Central memory CD8-positive, alpha-beta T cell (primary cell): ENCODE measurements at regions not wholly inside any gene's neighbourhood (a gene's known extent, or its start where the extent isn't known, plus 50 kb on each side); places are given as distances from the start of the nearest gene placed in this dataset.

Experiments used
- ATAC-seq: fragments of 150-1000 bp; cut with Tn5 transposase; replicated peaks from 2 replicates; pipeline ENCODE4 v1.10.0; 2022; ENCODE audit warnings: mild to moderate bottlenecking, moderate FRiP score, moderate number of reproducible peaks; ENCODE audit not compliant: poor library complexity, severe bottlenecking; ENCODE audit errors: extremely low read depth
- DNase-seq, 2 donors: peaks; one replicate each; pipeline ENCODE4 v3.0.0; 2021; ENCODE audit warnings: low spot score in 2 of 2
- H3K27ac Mint-ChIP-seq: one replicate; pipeline ENCODE4 v1.8.0; 2022; ENCODE audit warnings: low read depth, mild to moderate bottlenecking, moderate library complexity, mixed read lengths
- H3K27me3 Mint-ChIP-seq: one replicate; pipeline ENCODE4 v1.8.0; 2022; ENCODE audit warnings: mixed read lengths
- H3K36me3 Mint-ChIP-seq: one replicate; pipeline ENCODE4 v1.8.0; 2022; ENCODE audit warnings: mild to moderate bottlenecking, moderate library complexity, mixed read lengths; ENCODE audit not compliant: insufficient read depth
- H3K4me1 Mint-ChIP-seq: one replicate; pipeline ENCODE4 v1.8.0; 2022; ENCODE audit warnings: mixed read lengths
- H3K4me3 Mint-ChIP-seq: one replicate; pipeline ENCODE4 v1.8.0; 2022; ENCODE audit warnings: mild to moderate bottlenecking, moderate library complexity, mixed read lengths
- H3K9me3 Mint-ChIP-seq: one replicate; pipeline ENCODE4 v1.8.0; 2022; ENCODE audit warnings: mixed read lengths

- no peaks in the 10 kb centered on the region for H3K27me3 Mint-ChIP-seq
- DNase-seq (no peak), ATAC-seq (no peak)
- no peak overlapping the region for H3K4me3 Mint-ChIP-seq
- no peaks in the 10 kb centered on the region for H3K36me3 Mint-ChIP-seq
- H3K27ac Mint-ChIP-seq, result no peak overlapping the region
- H3K4me1 Mint-ChIP-seq, result no peaks in the 10 kb centered on the region
- H3K9me3 Mint-ChIP-seq, result no peaks in the 10 kb centered on the region
Measured at GRCh38 chr1:216922406-216922805, 199.2 kb upstream of the ESRRG start.

DNA sequence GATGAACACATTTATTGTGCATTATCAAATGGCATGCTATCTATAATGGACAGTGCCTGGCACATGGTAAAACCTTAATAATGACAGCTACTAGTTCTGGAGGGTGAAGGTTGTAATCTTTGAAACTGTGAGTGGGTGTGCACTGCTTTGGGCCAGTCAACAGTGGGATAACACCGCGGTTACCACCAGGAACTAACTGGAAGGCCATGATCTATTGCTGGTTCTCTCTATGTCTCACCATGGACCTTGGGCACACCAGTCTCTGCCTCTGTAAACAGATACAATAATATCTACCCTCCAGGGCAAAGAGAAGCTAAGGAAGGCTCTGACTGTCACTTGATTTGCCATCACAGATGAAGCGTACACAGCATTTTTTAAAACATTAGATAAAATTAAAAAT, 198.6 kb upstream of the ESRRG start:
- ATAC-seq, result no peak
- Mint-ChIP-seq H3K4me1 (no peaks in the 10 kb centered on the region), H3K27ac (no peak overlapping the region), H3K4me3 (no peak overlapping the region), H3K9me3 (no peaks in the 10 kb centered on the region), H3K36me3 (no peaks in the 10 kb centered on the region), H3K27me3 (no peaks in the 10 kb centered on the region)
- no peak for DNase-seq

GRCh38 chr1:216919060-216919970, 196.1 kb upstream of the ESRRG start:
- H3K4me3 Mint-ChIP-seq, result no peak overlapping the region
- H3K27me3 Mint-ChIP-seq, result no peaks in the 10 kb centered on the region
- H3K27ac Mint-ChIP-seq, result no peak overlapping the region
- ATAC-seq (no peak), DNase-seq (no peak)
- H3K4me1 Mint-ChIP-seq, result no peaks in the 10 kb centered on the region
- H3K36me3 Mint-ChIP-seq, result no peaks in the 10 kb centered on the region
- H3K9me3 Mint-ChIP-seq, result peaks cover 10% of the 10 kb centered on the region

DNA sequence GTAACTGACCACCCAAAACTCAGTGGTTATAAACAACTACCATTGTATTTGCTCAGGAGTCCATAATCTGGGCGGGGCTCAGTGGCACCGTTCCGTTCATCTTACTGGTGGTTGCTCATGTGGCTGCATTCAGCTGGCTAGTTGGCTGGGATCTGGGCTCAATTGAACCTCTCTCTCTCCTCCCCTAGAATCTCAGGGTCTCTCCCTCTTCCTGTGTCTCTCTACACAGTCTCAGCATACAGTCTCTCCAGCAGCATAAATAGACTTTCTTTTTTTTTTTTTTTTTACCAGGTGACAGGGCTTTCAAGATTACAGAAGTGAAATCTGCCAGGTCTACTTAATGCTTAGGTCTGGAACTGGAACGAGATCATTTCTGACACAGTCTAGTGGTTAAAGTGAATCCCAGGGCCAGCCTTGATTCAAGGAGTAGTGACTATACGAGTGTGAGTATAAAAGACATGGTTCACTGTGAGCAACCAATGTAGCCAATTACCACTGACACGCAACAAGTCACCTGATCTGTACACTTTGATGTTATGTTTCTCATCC, 193.7 kb upstream of the ESRRG start:
- Mint-ChIP-seq H3K27ac (no peak overlapping the region), H3K27me3 (no peaks in the 10 kb centered on the region), H3K36me3 (no peaks in the 10 kb centered on the region), H3K4me3 (no peak overlapping the region), H3K9me3 (peaks cover 10% of the 10 kb centered on the region), H3K4me1 (no peaks in the 10 kb centered on the region)
- ATAC-seq (no peak), DNase-seq (no peak)

- Mint-ChIP-seq H3K27ac (no peak overlapping the region), H3K9me3 (peaks cover 10% of the 10 kb centered on the region), H3K27me3 (no peaks in the 10 kb centered on the region), H3K4me3 (no peak overlapping the region), H3K36me3 (no peaks in the 10 kb centered on the region), H3K4me1 (no peaks in the 10 kb centered on the region)
- DNase-seq, result no peak
- no peak for ATAC-seq
Measured at GRCh38 chr1:216914974-216915373, 191.7 kb upstream of the ESRRG start.

DNA sequence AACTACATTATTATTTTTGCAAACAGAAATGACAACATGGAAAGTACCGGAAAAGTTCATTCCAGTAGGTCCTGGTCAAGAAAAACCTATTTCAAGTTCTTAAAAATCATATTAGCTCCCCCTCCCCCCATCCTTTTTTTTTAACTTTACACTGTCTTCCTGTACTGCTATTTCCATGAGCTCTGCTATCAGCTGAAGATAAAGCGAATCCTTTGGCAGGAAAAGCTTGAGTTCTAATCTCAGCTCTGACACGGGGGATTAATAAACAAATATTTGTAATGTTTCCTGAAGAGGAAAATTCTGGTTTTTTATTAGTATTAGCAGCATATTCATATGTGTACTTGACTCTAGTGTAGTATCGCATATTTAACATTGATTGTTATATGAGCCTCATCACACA, 190.7 kb upstream of the ESRRG start:
- no peaks in the 10 kb centered on the region for H3K27me3 Mint-ChIP-seq
- H3K9me3 Mint-ChIP-seq, result peaks cover 10% of the 10 kb centered on the region
- no peaks in the 10 kb centered on the region for H3K4me1 Mint-ChIP-seq
- no peak for DNase-seq
- H3K4me3 Mint-ChIP-seq, result no peak overlapping the region
- no peak for ATAC-seq
- no peak overlapping the region for H3K27ac Mint-ChIP-seq
- no peaks in the 10 kb centered on the region for H3K36me3 Mint-ChIP-seq

DNA sequence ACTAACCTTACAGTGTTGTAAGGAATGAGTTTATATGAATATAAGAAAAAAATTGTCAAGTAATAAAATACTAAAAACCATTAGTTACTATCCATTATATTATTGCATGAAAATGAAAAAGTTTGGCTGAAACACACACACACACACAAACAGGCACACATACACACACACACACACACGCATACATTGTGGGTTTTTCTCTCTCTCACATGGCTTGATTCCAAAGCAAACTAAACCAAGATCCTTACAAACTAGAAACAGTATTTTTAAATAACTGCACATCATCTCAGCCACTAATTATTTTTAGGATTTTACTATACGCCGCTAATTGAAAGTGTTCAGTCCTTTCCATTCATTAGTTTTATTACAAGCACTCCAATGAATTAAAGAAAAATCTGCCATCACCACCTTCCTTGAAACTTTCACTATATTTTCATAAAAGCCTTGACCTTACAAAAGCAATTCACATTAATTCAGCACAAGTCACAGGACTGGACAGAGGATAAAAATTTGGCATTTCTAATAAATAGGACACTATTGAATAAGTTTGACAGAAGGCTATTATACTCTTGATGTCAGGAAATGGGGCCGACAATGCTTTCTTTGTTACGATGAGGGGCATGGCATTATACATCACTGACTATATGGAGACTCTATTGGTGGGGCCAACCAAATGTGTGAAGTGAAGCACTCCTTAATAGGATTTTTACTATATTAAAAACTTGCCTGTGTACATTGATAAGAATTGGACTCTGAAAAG, 187.0 kb upstream of the ESRRG start:
- Mint-ChIP-seq H3K4me1 (no peaks in the 10 kb centered on the region), H3K36me3 (no peaks in the 10 kb centered on the region), H3K9me3 (peaks cover 14% of the 10 kb centered on the region), H3K27me3 (no peaks in the 10 kb centered on the region), H3K4me3 (no peak overlapping the region), H3K27ac (no peak overlapping the region)
- no peak for ATAC-seq
- no peak for DNase-seq

GRCh38 chr1:216908126-216908525, 184.9 kb upstream of the ESRRG start:
- ATAC-seq (no peak), DNase-seq (no peak)
- H3K4me3 Mint-ChIP-seq, result no peak overlapping the region
- peaks cover 16% of the 10 kb centered on the region for H3K9me3 Mint-ChIP-seq
- no peaks in the 10 kb centered on the region for H3K36me3 Mint-ChIP-seq
- H3K27me3 Mint-ChIP-seq, result no peaks in the 10 kb centered on the region
- no peak overlapping the region for H3K27ac Mint-ChIP-seq
- H3K4me1 Mint-ChIP-seq, result no peaks in the 10 kb centered on the region

DNA sequence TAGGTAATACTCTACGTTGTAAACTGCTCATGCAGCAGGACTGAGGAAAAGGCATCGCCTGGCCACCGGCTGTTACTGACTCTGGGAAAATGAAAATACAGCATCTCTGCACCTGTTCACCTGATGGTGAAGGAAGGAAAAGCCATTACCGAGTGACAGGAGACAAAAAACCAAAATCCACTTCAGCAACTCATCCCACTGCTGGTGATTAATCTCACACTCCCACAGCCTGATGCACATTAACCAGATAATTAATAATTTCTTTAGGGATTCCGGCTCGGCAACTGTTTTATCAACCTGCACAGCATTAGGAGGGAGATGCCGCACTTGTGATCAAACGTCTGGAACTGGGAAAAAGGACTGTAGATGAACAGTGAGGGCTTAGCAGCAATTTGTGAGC, 183.9 kb upstream of the ESRRG start:
- peaks cover 19% of the 10 kb centered on the region for H3K9me3 Mint-ChIP-seq
- no peak overlapping the region for H3K27ac Mint-ChIP-seq
- H3K36me3 Mint-ChIP-seq, result no peaks in the 10 kb centered on the region
- no peaks in the 10 kb centered on the region for H3K4me1 Mint-ChIP-seq
- no peak overlapping the region for H3K4me3 Mint-ChIP-seq
- no peaks in the 10 kb centered on the region for H3K27me3 Mint-ChIP-seq
- ATAC-seq, result no peak
- no peak for DNase-seq

- Mint-ChIP-seq H3K9me3 (peaks cover 19% of the 10 kb centered on the region), H3K4me1 (no peaks in the 10 kb centered on the region), H3K36me3 (no peaks in the 10 kb centered on the region), H3K27me3 (no peaks in the 10 kb centered on the region), H3K4me3 (no peak overlapping the region), H3K27ac (no peak overlapping the region)
- ATAC-seq (no peak), DNase-seq (no peak)
Measured at GRCh38 chr1:216905781-216906180, 182.6 kb upstream of the ESRRG start.

DNA sequence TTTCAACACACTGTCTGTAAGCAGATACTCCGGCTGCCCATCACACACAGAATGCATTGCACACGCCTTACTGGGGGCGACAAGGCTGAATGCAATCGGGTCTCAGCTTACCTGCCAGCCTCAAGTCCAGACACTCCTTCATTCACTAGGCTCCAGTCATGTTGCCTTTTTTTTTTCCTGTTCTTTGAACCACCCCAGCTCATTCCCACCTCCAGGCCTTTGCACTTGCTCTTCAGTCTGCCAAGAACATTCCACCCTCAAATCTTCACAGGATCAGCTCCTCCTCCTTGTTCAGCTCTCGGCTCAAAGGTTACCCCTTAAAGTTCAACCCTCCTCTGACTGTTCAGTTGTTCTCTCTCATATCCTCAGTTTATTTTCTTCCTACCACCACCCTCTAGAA, 181.9 kb upstream of the ESRRG start:
- ATAC-seq (no peak), DNase-seq (no peak)
- no peak overlapping the region for H3K27ac Mint-ChIP-seq
- H3K9me3 Mint-ChIP-seq, result peaks cover 19% of the 10 kb centered on the region
- no peaks in the 10 kb centered on the region for H3K27me3 Mint-ChIP-seq
- H3K4me3 Mint-ChIP-seq, result no peak overlapping the region
- no peaks in the 10 kb centered on the region for H3K4me1 Mint-ChIP-seq
- no peaks in the 10 kb centered on the region for H3K36me3 Mint-ChIP-seq

- H3K9me3 Mint-ChIP-seq, result peaks cover 19% of the 10 kb centered on the region
- ATAC-seq, result no peak
- no peaks in the 10 kb centered on the region for H3K4me1 Mint-ChIP-seq
- H3K36me3 Mint-ChIP-seq, result no peaks in the 10 kb centered on the region
- no peak for DNase-seq
- H3K27me3 Mint-ChIP-seq, result no peaks in the 10 kb centered on the region
- H3K4me3 Mint-ChIP-seq, result no peak overlapping the region
- no peak overlapping the region for H3K27ac Mint-ChIP-seq
Measured at GRCh38 chr1:216904471-216904870, 181.2 kb upstream of the ESRRG start.

DNA sequence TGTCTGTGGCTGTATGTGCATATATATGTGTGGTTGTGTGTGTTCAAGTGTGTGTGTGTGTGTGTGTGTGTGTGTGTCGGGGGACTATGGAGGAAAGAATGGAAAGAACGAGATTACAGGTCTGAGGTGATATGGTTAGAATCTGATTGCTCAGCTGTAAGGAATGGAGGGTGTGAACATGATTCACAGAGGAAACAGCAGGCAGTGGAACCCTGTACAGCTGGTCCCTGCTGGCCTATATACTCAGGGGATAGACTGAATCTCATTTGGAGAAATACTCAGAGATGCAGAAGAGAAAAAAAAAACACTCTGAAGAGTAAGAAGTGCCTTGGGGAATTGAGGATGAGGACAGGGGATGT, 180.1 kb upstream of the ESRRG start:
- peaks cover 16% of the 10 kb centered on the region for H3K9me3 Mint-ChIP-seq
- no peaks in the 10 kb centered on the region for H3K36me3 Mint-ChIP-seq
- no peak overlapping the region for H3K4me3 Mint-ChIP-seq
- H3K27me3 Mint-ChIP-seq, result no peaks in the 10 kb centered on the region
- no peak for ATAC-seq
- H3K27ac Mint-ChIP-seq, result no peak overlapping the region
- H3K4me1 Mint-ChIP-seq, result no peaks in the 10 kb centered on the region
- no peak for DNase-seq
